Erythroblast (primary cell): ENCODE measurements at regions not wholly inside any gene's neighbourhood (a gene's known extent, or its start where the extent isn't known, plus 50 kb on each side); places are given as distances from the start of the nearest gene placed in this dataset.
"Not testable (repeated sequence)": the region's sequence is repeated elsewhere in the genome, so short reads cannot be mapped to it uniquely, and the experiment has no call there.

Experiments
- DNase-seq, 2 experiments: peaks; one replicate each; lab custom pipeline; 2025; lab: John Stamatoyannopoulos, UW
- GATA1 ChIP-seq: IDR thresholded peaks from 2 replicates; pipeline ENCODE4 v1.6.1; 2011; ENCODE audit warnings: low read depth, mild to moderate bottlenecking, control low read depth, low read length, moderate library complexity
- POLR2A ChIP-seq: IDR thresholded peaks from 2 replicates; pipeline ENCODE4 v1.6.1; 2011; ENCODE audit warnings: mild to moderate bottlenecking, low read length

- DNase-seq: no peak
- TF ChIP-seq GATA1 (no peak), POLR2A (no peak)
These were observed 55.6 kb downstream of the SOWAHC start for GRCh38 chr2:109669731-109670130.

- TF ChIP-seq GATA1 (no peak), POLR2A (no peak)
- DNase-seq: no peak
These were observed 56.6 kb downstream of the SOWAHC start for GRCh38 chr2:109670556-109671411.

GRCh38 chr2:109674894-109675534, 60.9 kb downstream of the SOWAHC start:
- TF ChIP-seq POLR2A: no peak
- no peak for DNase-seq

GRCh38 chr2:109675666-109676345, 61.6 kb downstream of the SOWAHC start:
- DNase-seq: no peak
- TF ChIP-seq POLR2A (no peak), GATA1 (no peak)

GRCh38 chr2:109676346-109676902, 62.3 kb downstream of the SOWAHC start:
- TF ChIP-seq GATA1 (no peak), POLR2A (no peak)
- no peak for DNase-seq

GRCh38 chr2:109677121-109677731, 63.1 kb downstream of the SOWAHC start:
- not testable (repeated sequence) for DNase-seq

GRCh38 chr2:109677835-109678580, 63.8 kb downstream of the SOWAHC start:
- TF ChIP-seq POLR2A: no peak
- TF ChIP-seq GATA1: no peak
- no peak for DNase-seq

GRCh38 chr2:109678724-109679201, 64.6 kb downstream of the SOWAHC start:
- not testable (repeated sequence) for DNase-seq

- TF ChIP-seq POLR2A: no peak
- TF ChIP-seq GATA1: no peak
- DNase-seq: no peak
These were observed 65.1 kb downstream of the SOWAHC start for GRCh38 chr2:109679225-109679624.

GRCh38 chr2:109679626-109680025, 65.5 kb downstream of the SOWAHC start:
- no peak for DNase-seq
- TF ChIP-seq GATA1 (no peak), POLR2A (no peak)

- DNase-seq: no peak
- TF ChIP-seq POLR2A: no peak
- TF ChIP-seq GATA1: no peak
These were observed 66.5 kb downstream of the SOWAHC start for GRCh38 chr2:109680523-109681297.
